ENCODE measurements at regions not wholly inside any gene's neighbourhood (a gene's known extent, or its start where the extent isn't known, plus 50 kb on each side); places are given as distances from the start of the nearest gene placed in this dataset.

GRCh38 chr11:103659206-103659618 lies 377.2 kb upstream of the DDI1 start:
- no peaks in the 10 kb centered on the region for H3K4me1 ChIP-seq (ENCODE audit: insufficient read depth)
- no peaks in the 10 kb centered on the region for H3K9me2 ChIP-seq (replicated peaks; ENCODE audit: insufficient read depth)
- DNase-seq (ENCODE audit: low spot score), result no peak
- no peak overlapping the region for H3K4me2 ChIP-seq
- no peaks in the 10 kb centered on the region for H3K27me3 ChIP-seq
- no peak overlapping the region for H3K27ac ChIP-seq
- no peak overlapping the region for H3K4me3 ChIP-seq
- H3K79me2 ChIP-seq, result no peaks in the 10 kb centered on the region
- no peaks in the 10 kb centered on the region for H3K9me3 ChIP-seq (ENCODE audit: low read depth)
- H4K20me1 ChIP-seq (ENCODE audit: insufficient read depth, poor library complexity, severe bottlenecking), result no peaks in the 10 kb centered on the region
- no peak for TF ChIP-seq EZH2phosphoT487 (IDR thresholded peaks at IDR 0.05; ENCODE audit: low read depth, severe bottlenecking, unreplicated experiment)
- TF ChIP-seq EZH2 (IDR thresholded peaks at IDR 0.05; ENCODE audit: borderline replicate concordance), result no peak
- TF ChIP-seq CTCF (IDR thresholded peaks at IDR 0.05; ENCODE audit: poor library complexity), result no peak
- H3K36me3 ChIP-seq (replicated peaks; ENCODE audit: insufficient read depth, low read depth), result no peaks in the 10 kb centered on the region
- H2AFZ ChIP-seq, result no peak overlapping the region

GRCh38 chr11:103659743-103660142 lies 376.7 kb upstream of the DDI1 start:
- no peaks in the 10 kb centered on the region for H3K9me3 ChIP-seq (ENCODE audit: low read depth)
- H4K20me1 ChIP-seq (ENCODE audit: insufficient read depth, poor library complexity, severe bottlenecking), result no peaks in the 10 kb centered on the region

GRCh38 chr11:103661185-103661584 lies 375.3 kb upstream of the DDI1 start:
- Histone ChIP-seq H3K27me3 (no peaks in the 10 kb centered on the region), H3K27ac (no peak overlapping the region), H3K4me3 (no peak overlapping the region), H3K4me1 (ENCODE audit: insufficient read depth) (no peaks in the 10 kb centered on the region), H3K9me3 (ENCODE audit: low read depth) (no peaks in the 10 kb centered on the region), H3K79me2 (no peaks in the 10 kb centered on the region), H2AFZ (no peak overlapping the region), H4K20me1 (ENCODE audit: insufficient read depth, poor library complexity, severe bottlenecking) (no peaks in the 10 kb centered on the region), H3K36me3 (replicated peaks; ENCODE audit: insufficient read depth, low read depth) (no peaks in the 10 kb centered on the region), H3K4me2 (no peak overlapping the region), H3K9me2 (replicated peaks; ENCODE audit: insufficient read depth) (no peaks in the 10 kb centered on the region)
- no peak for TF ChIP-seq EZH2 (IDR thresholded peaks at IDR 0.05; ENCODE audit: borderline replicate concordance)
- TF ChIP-seq CTCF (IDR thresholded peaks at IDR 0.05; ENCODE audit: poor library complexity), result no peak
- TF ChIP-seq EZH2phosphoT487 (IDR thresholded peaks at IDR 0.05; ENCODE audit: low read depth, severe bottlenecking, unreplicated experiment), result no peak
- DNase-seq (ENCODE audit: low spot score), result peak; percentile 20

More at GRCh38 chr11:103659743-103660142, 376.7 kb upstream of the DDI1 start:
- no peak for DNase-seq (ENCODE audit: low spot score)
- Histone ChIP-seq H3K4me3 (no peak overlapping the region), H3K79me2 (no peaks in the 10 kb centered on the region), H3K27me3 (no peaks in the 10 kb centered on the region), H3K36me3 (replicated peaks; ENCODE audit: insufficient read depth, low read depth) (no peaks in the 10 kb centered on the region), H3K27ac (no peak overlapping the region), H3K4me2 (no peak overlapping the region), H2AFZ (no peak overlapping the region), H3K9me2 (replicated peaks; ENCODE audit: insufficient read depth) (no peaks in the 10 kb centered on the region), H3K4me1 (ENCODE audit: insufficient read depth) (no peaks in the 10 kb centered on the region)
- TF ChIP-seq CTCF (IDR thresholded peaks at IDR 0.05; ENCODE audit: poor library complexity) (no peak), EZH2 (IDR thresholded peaks at IDR 0.05; ENCODE audit: borderline replicate concordance) (no peak), EZH2phosphoT487 (IDR thresholded peaks at IDR 0.05; ENCODE audit: low read depth, severe bottlenecking, unreplicated experiment) (no peak)

- no peak for TF ChIP-seq EZH2phosphoT487 (IDR thresholded peaks at IDR 0.05; ENCODE audit: low read depth, severe bottlenecking, unreplicated experiment)
- TF ChIP-seq CTCF (IDR thresholded peaks at IDR 0.05; ENCODE audit: poor library complexity), result no peak
- TF ChIP-seq EZH2 (IDR thresholded peaks at IDR 0.05; ENCODE audit: borderline replicate concordance), result no peak
- H3K4me3 ChIP-seq, result no peak overlapping the region
- no peak for DNase-seq (ENCODE audit: low spot score)
- H4K20me1 ChIP-seq (ENCODE audit: insufficient read depth, poor library complexity, severe bottlenecking), result no peaks in the 10 kb centered on the region
- no peak overlapping the region for H3K4me2 ChIP-seq
- H3K9me3 ChIP-seq (ENCODE audit: low read depth), result no peaks in the 10 kb centered on the region
- no peaks in the 10 kb centered on the region for H3K79me2 ChIP-seq
- H3K9me2 ChIP-seq (replicated peaks; ENCODE audit: insufficient read depth), result no peaks in the 10 kb centered on the region
- WGBS (ENCODE audit: low lambda C conversion rate, missing lambda C conversion rate), result 0% methylated on average over 1 of the region's 1 CpG
- H2AFZ ChIP-seq, result no peak overlapping the region
- H3K27me3 ChIP-seq, result no peaks in the 10 kb centered on the region
- no peak overlapping the region for H3K27ac ChIP-seq
- H3K4me1 ChIP-seq (ENCODE audit: insufficient read depth), result no peaks in the 10 kb centered on the region
- no peaks in the 10 kb centered on the region for H3K36me3 ChIP-seq (replicated peaks; ENCODE audit: insufficient read depth, low read depth)
Observed at GRCh38 chr11:103661991-103662390, 374.4 kb upstream of the DDI1 start.
